ENCODE measurements at regions not wholly inside any gene's neighbourhood (a gene's known extent, or its start where the extent isn't known, plus 50 kb on each side); places are given as distances from the start of the nearest gene placed in this dataset.
A peak's percentile ranks its signal among the peaks of the same experiment; 100 is the strongest.

GRCh38 chr3:72011485-72011884 lies 226.5 kb upstream of the PROK2 start:
- DNase-seq: peak in 1 of 51 donors; percentile 23

GRCh38 chr3:72009851-72010443 lies 225.0 kb upstream of the PROK2 start:
- DNase-seq: peak in 1 of 51 donors; percentile 40

GRCh38 chr3:72008226-72008996 lies 223.5 kb upstream of the PROK2 start:
- DNase-seq: no peak

- no peak for DNase-seq
Observed at GRCh38 chr3:72006631-72007556, 221.9 kb upstream of the PROK2 start.

GRCh38 chr3:72004749-72005292 lies 219.9 kb upstream of the PROK2 start:
- no peak for DNase-seq

- no peak for DNase-seq
Observed at GRCh38 chr3:72003936-72004335, 219.0 kb upstream of the PROK2 start.

GRCh38 chr3:72001758-72002157 lies 216.8 kb upstream of the PROK2 start:
- no peak for DNase-seq

GRCh38 chr3:71998995-71999673 lies 214.2 kb upstream of the PROK2 start:
- DNase-seq: peak in 1 of 51 donors; percentile 16

- no peak for DNase-seq
Observed at GRCh38 chr3:71997066-71997653, 212.2 kb upstream of the PROK2 start.

- no peak for DNase-seq
Observed at GRCh38 chr3:71994906-71995305, 210.0 kb upstream of the PROK2 start.

- DNase-seq: no peak
Observed at GRCh38 chr3:71994203-71994602, 209.3 kb upstream of the PROK2 start.

GRCh38 chr3:71991681-71992080 lies 206.7 kb upstream of the PROK2 start:
- DNase-seq: no peak

GRCh38 chr3:71991046-71991445 lies 206.1 kb upstream of the PROK2 start:
- no peak for DNase-seq

- DNase-seq: no peak
Observed at GRCh38 chr3:71990545-71990944, 205.6 kb upstream of the PROK2 start.

GRCh38 chr3:71989165-71989564 lies 204.2 kb upstream of the PROK2 start:
- no peak for DNase-seq

GRCh38 chr3:71987828-71988227 lies 202.9 kb upstream of the PROK2 start:
- no peak for DNase-seq

- DNase-seq: no peak
Observed at GRCh38 chr3:71987089-71987735, 202.3 kb upstream of the PROK2 start.

- DNase-seq: no peak
Observed at GRCh38 chr3:71986606-71987005, 201.7 kb upstream of the PROK2 start.

GRCh38 chr3:71984843-71985613 lies 200.1 kb upstream of the PROK2 start:
- DNase-seq: peak in 1 of 51 donors; percentile 65

- DNase-seq: no peak
Observed at GRCh38 chr3:71983694-71984093, 198.7 kb upstream of the PROK2 start.
